ENCODE measurements at regions not wholly inside any gene's neighbourhood (a gene's known extent, or its start where the extent isn't known, plus 50 kb on each side); places are given as distances from the start of the nearest gene placed in this dataset.

- Histone ChIP-seq H3K27ac (no peak overlapping the region), H3K27me3 (no peaks in the 10 kb centered on the region), H3K9me3 (no peaks in the 10 kb centered on the region), H3K36me3 (no peaks in the 10 kb centered on the region), H4K20me1 (no peaks in the 10 kb centered on the region), H3K4me1 (peaks cover under 1% of the 10 kb centered on the region; the same call in 1 of the 2 replicates), H3K4me2 (no peak overlapping the region), H3K4me3 (no peak overlapping the region), H3K9ac (no peak overlapping the region)
- no peak for TF ChIP-seq Cebpa-rat (IDR thresholded peaks at IDR 0.05)
Measured at GRCh38 chr7:46153951-46154787, 233.1 kb upstream of the IGFBP3 start.

GRCh38 chr7:46153583-46153950 is 232.5 kb upstream of the IGFBP3 start:
- Histone ChIP-seq H3K4me2 (no peak overlapping the region), H3K36me3 (no peaks in the 10 kb centered on the region), H3K9me3 (no peaks in the 10 kb centered on the region), H3K4me1 (no peaks in the 10 kb centered on the region), H3K4me3 (no peak overlapping the region), H3K9ac (no peak overlapping the region), H3K27me3 (no peaks in the 10 kb centered on the region), H4K20me1 (no peaks in the 10 kb centered on the region), H3K27ac (no peak overlapping the region)
- TF ChIP-seq Cebpa-rat (IDR thresholded peaks at IDR 0.05) = no peak

DNA sequence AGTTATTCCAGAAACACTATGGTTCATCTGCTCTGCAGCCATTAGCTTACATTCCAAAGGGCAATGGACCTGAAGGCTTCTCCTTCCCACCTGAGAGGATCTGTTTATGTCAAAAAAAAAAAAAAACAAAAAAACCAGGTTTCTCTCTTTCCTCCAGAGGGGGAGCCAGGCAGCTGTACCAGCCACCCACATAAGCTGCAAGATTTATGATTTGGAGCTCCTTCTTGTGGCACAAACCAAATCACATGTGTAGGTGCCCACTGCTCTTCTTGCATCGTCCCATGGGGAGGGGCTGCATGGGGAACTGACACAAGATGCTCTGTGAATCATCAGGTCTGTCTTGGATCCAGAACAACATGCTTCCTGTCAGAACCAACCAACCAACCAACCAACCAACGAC is 231.6 kb upstream of the IGFBP3 start:
- Histone ChIP-seq H4K20me1 (no peaks in the 10 kb centered on the region), H3K27me3 (no peaks in the 10 kb centered on the region), H3K4me1 (no peaks in the 10 kb centered on the region), H3K4me3 (no peak overlapping the region), H3K36me3 (no peaks in the 10 kb centered on the region), H3K4me2 (no peak overlapping the region), H3K9ac (no peak overlapping the region), H3K9me3 (no peaks in the 10 kb centered on the region), H3K27ac (no peak overlapping the region)
- TF ChIP-seq Cebpa-rat (IDR thresholded peaks at IDR 0.05) = no peak

DNA sequence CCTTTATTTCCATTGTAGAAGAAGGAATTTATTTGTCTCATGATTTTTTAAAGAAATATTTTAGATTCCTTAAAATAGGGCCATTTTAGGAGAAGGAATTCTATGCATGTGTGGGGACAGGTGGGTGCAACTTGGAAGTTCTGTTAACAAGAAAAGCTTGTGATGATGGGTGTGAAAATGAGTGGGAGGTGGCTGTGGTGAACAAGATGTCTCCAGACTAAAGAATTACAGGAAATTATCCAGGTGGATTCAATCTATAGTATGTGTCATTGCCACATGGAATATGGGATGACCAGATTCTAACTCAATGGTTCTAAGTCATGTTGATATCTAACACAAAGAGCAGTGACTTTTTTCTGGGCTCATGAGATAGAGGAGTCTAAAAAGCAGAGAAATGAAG is 229.6 kb upstream of the IGFBP3 start:
- Histone ChIP-seq H3K4me3 (no peak overlapping the region), H3K4me2 (no peak overlapping the region), H3K27ac (no peak overlapping the region), H3K9me3 (no peaks in the 10 kb centered on the region), H3K4me1 (no peaks in the 10 kb centered on the region), H3K36me3 (no peaks in the 10 kb centered on the region), H3K9ac (no peak overlapping the region), H4K20me1 (no peaks in the 10 kb centered on the region), H3K27me3 (no peaks in the 10 kb centered on the region)
- TF ChIP-seq Cebpa-rat (IDR thresholded peaks at IDR 0.05) = no peak

DNA sequence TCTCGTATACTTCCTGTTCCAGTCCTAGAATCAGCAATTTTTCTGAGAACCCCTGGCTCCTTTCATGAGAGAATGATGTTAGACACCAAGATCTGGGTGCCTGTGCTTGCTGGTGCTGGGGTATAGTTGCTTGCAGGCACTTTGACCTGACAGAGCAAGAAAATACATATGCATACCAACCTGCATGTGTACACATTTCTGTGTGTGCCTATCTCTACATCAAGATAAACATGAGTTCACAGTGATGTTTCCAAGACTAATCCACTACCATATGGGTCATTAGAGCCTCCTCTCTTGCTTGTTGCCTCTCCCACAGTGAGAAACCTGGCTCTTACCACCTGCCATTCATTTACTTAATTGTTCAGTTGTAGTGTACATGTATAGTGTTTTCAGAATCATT is 229.1 kb upstream of the IGFBP3 start:
- no peak for TF ChIP-seq Cebpa-rat (IDR thresholded peaks at IDR 0.05)
- Histone ChIP-seq H3K4me2 (no peak overlapping the region), H3K4me3 (no peak overlapping the region), H3K9me3 (no peaks in the 10 kb centered on the region), H3K36me3 (no peaks in the 10 kb centered on the region), H3K4me1 (no peaks in the 10 kb centered on the region), H3K27me3 (no peaks in the 10 kb centered on the region), H4K20me1 (no peaks in the 10 kb centered on the region), H3K27ac (no peak overlapping the region), H3K9ac (no peak overlapping the region)

DNA sequence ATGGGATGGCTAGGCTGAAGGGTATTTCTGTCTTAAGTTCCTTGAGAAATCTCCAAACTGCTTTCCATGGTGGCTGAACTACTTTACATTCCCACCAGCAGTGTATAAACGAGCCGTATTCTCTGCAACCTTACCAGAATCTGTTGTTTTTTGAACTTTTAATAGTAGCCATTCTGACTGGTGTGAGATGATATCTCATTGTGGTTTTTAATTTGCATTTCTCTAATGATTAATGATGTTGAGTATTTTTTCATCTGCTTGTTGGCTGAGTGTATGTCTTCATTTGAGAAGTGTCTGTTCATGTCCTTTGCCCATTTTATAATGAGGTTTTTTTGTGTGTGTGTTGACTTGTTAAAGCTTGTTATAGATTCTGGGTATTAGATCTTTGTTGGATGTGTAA is 226.8 kb upstream of the IGFBP3 start:
- no peak for TF ChIP-seq Cebpa-rat (IDR thresholded peaks at IDR 0.05)
- Histone ChIP-seq H4K20me1 (no peaks in the 10 kb centered on the region), H3K4me3 (no peak overlapping the region), H3K4me2 (no peak overlapping the region), H3K9ac (no peak overlapping the region), H3K27me3 (no peaks in the 10 kb centered on the region), H3K36me3 (no peaks in the 10 kb centered on the region), H3K9me3 (no peaks in the 10 kb centered on the region), H3K4me1 (peaks cover 6% of the 10 kb centered on the region; the same call in 1 of the 2 replicates), H3K27ac (no peak overlapping the region)

GRCh38 chr7:46146454-46147255 is 225.6 kb upstream of the IGFBP3 start:
- H4K20me1 ChIP-seq = no peaks in the 10 kb centered on the region
- TF ChIP-seq Cebpa-rat (IDR thresholded peaks at IDR 0.05) = no peak
- peaks cover 6% of the 10 kb centered on the region; the same call in 1 of the 2 replicates for H3K4me1 ChIP-seq
- H3K27ac ChIP-seq = no peak overlapping the region
- no peak overlapping the region for H3K4me2 ChIP-seq
- H3K27me3 ChIP-seq = no peaks in the 10 kb centered on the region
- H3K36me3 ChIP-seq = no peaks in the 10 kb centered on the region
- H3K9me3 ChIP-seq = no peaks in the 10 kb centered on the region
- no peak overlapping the region for H3K9ac ChIP-seq
- no peak overlapping the region for H3K4me3 ChIP-seq

- H3K4me3 ChIP-seq = no peak overlapping the region
- no peak for TF ChIP-seq Cebpa-rat (IDR thresholded peaks at IDR 0.05)
- H3K4me1 ChIP-seq = peaks cover 6% of the 10 kb centered on the region; the same call in 1 of the 2 replicates
- H3K9me3 ChIP-seq = no peaks in the 10 kb centered on the region
- H3K36me3 ChIP-seq = no peaks in the 10 kb centered on the region
- no peak overlapping the region for H3K4me2 ChIP-seq
- no peak overlapping the region for H3K9ac ChIP-seq
- H3K27me3 ChIP-seq = no peaks in the 10 kb centered on the region
- no peaks in the 10 kb centered on the region for H4K20me1 ChIP-seq
- no peak overlapping the region for H3K27ac ChIP-seq
Measured at GRCh38 chr7:46145412-46145811, 224.3 kb upstream of the IGFBP3 start.

GRCh38 chr7:46143949-46144917 is 223.2 kb upstream of the IGFBP3 start:
- Histone ChIP-seq H3K4me1 (peaks cover 6% of the 10 kb centered on the region; the same call in 1 of the 2 replicates), H3K9ac (no peak overlapping the region), H4K20me1 (no peaks in the 10 kb centered on the region), H3K4me3 (no peak overlapping the region), H3K4me2 (0 out of 2 replicates have a peak overlapping the region, but pooled peaks have one; percentile 11), H3K27ac (no peak overlapping the region), H3K36me3 (no peaks in the 10 kb centered on the region), H3K27me3 (no peaks in the 10 kb centered on the region), H3K9me3 (no peaks in the 10 kb centered on the region)
- no peak for TF ChIP-seq Cebpa-rat (IDR thresholded peaks at IDR 0.05)
